Ectodermal cell (in vitro differentiated cells): ENCODE measurements at regions not wholly inside any gene's neighbourhood (a gene's known extent, or its start where the extent isn't known, plus 50 kb on each side); places are given as distances from the start of the nearest gene placed in this dataset.

ENCODE experiments used
- H3K27ac ChIP-seq: 2 replicates; pipeline ENCODE4 v1.7.0; 2013; ENCODE audit warnings: mild to moderate bottlenecking, low read depth, low read length; ENCODE audit not compliant: insufficient read depth, poor library complexity, severe bottlenecking
- H3K27me3 ChIP-seq: 2 replicates; pipeline ENCODE4 v1.7.0; 2013; ENCODE audit warnings: mild to moderate bottlenecking, low read length; ENCODE audit not compliant: insufficient read depth, control insufficient read depth, poor library complexity, severe bottlenecking
- H3K36me3 ChIP-seq: one replicate; pipeline ENCODE4 v1.7.0; 2013; ENCODE audit warnings: low read length; ENCODE audit not compliant: control insufficient read depth, insufficient read depth
- H3K4me1 ChIP-seq: one replicate; pipeline ENCODE4 v1.7.0; 2013; ENCODE audit warnings: low read length; ENCODE audit not compliant: control insufficient read depth, insufficient read depth
- H3K4me3 ChIP-seq: 2 replicates; pipeline ENCODE4 v1.7.0; 2013; ENCODE audit warnings: low read depth, low read length, control low read depth; ENCODE audit not compliant: insufficient read depth
- H3K9me3 ChIP-seq: 2 replicates; pipeline ENCODE4 v1.7.0; 2013; ENCODE audit warnings: mild to moderate bottlenecking, low read length, moderate library complexity; ENCODE audit not compliant: control insufficient read depth
- WGBS, 2 experiments: methylation state at CpG; one replicate each; pipeline ENCODE4 v1.1.7; 2013; ENCODE audit warnings: missing lambda C conversion rate in 2 of 2; 5-methylcytosine and 5-hydroxymethylcytosine counted together

- H3K4me1 ChIP-seq: peaks cover 18% of the 10 kb centered on the region
- no peaks in the 10 kb centered on the region for H3K36me3 ChIP-seq
- no peaks in the 10 kb centered on the region for H3K27me3 ChIP-seq
- no peak overlapping the region for H3K27ac ChIP-seq
- no peaks in the 10 kb centered on the region for H3K9me3 ChIP-seq
- H3K4me3 ChIP-seq: no peak overlapping the region
These were observed 93.1 kb upstream of the BCAR3 start for GRCh38 chr1:93774707-93775106.

DNA sequence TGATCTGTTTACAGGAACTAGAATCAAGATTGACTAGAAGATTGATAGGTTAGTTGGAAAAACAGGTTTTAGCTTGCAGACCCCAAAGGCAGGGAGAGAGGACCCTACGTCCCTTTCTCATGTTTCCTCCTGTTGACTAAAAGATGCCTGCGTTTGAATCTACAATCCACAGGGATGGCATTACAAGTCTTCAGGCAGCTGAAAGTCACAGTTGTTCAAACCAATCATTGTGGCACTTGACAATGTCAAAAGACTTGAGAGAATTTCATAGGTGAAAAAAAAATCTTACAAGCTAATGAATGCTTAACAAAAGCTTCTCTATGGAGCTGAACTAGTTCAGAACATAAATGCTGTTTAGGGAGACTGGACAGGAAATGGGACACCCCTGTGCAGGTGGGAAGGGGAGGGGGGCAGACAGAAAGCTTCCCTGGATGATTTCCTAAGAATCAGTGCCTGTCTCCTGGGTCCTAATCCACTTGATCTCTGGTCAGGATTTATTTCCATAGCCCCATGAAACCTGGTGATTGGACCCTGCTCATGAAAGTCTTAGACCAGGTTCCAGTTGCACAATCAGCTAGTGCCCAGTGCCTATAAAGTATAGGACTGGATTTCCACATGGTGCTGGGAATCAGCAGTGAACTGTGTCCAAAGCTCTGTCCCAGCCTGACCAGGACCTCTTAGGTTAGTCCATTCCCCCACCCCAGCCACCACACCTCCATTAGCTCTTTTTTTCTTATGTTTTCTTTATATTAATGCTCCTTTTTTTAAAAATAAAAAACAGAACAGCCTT lies 91.6 kb upstream of the BCAR3 start:
- no peaks in the 10 kb centered on the region for H3K9me3 ChIP-seq
- no peaks in the 10 kb centered on the region for H3K36me3 ChIP-seq
- H3K4me1 ChIP-seq: peaks cover 33% of the 10 kb centered on the region
- H3K4me3 ChIP-seq: no peak overlapping the region
- no peaks in the 10 kb centered on the region for H3K27me3 ChIP-seq
- WGBS, 2 experiments: 90 to 93% methylated on average over 2 of the region's 2 CpGs
- no peak overlapping the region for H3K27ac ChIP-seq

- 94% methylated on average over 2 of the region's 2 CpGs for WGBS, 2 experiments
- H3K36me3 ChIP-seq: no peaks in the 10 kb centered on the region
- H3K27me3 ChIP-seq: no peaks in the 10 kb centered on the region
- H3K9me3 ChIP-seq: no peaks in the 10 kb centered on the region
- peaks cover 41% of the 10 kb centered on the region for H3K4me1 ChIP-seq
- H3K27ac ChIP-seq: no peak overlapping the region
- no peak overlapping the region for H3K4me3 ChIP-seq
These were observed 90.2 kb upstream of the BCAR3 start for GRCh38 chr1:93771843-93772242.

GRCh38 chr1:93770640-93771039 lies 89.0 kb upstream of the BCAR3 start:
- H3K9me3 ChIP-seq: no peaks in the 10 kb centered on the region
- H3K27ac ChIP-seq: no peak overlapping the region
- H3K4me1 ChIP-seq: peaks cover 52% of the 10 kb centered on the region
- no peak overlapping the region for H3K4me3 ChIP-seq
- WGBS, 2 experiments: 87 to 93% methylated on average over 1 to 2 of the region's 2 CpGs
- H3K36me3 ChIP-seq: no peaks in the 10 kb centered on the region
- no peaks in the 10 kb centered on the region for H3K27me3 ChIP-seq

DNA sequence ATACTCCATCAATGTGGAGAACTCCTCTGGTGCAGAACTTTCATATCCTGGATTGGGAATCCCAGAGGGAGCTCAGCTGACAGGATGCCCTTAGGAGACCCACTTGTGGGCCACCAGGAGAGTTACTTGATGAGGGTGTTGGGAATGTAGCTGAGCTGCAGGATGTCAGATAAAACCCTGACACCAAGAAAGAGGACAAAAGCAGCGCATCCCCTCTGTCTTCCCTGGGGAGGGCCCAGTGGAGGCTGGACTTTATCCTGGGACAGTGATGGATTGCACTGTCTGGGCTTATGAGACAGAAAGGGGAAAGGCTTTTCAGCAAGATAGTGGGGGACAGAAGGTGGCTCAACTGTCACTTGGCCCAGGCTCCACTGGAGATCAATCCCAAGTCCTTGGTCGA lies 88.1 kb upstream of the BCAR3 start:
- no peak overlapping the region for H3K27ac ChIP-seq
- 83 to 88% methylated on average over 2 of the region's 2 CpGs for WGBS, 2 experiments

GRCh38 chr1:93768380-93768863 lies 86.8 kb upstream of the BCAR3 start:
- no peaks in the 10 kb centered on the region for H3K27me3 ChIP-seq
- H3K36me3 ChIP-seq: no peaks in the 10 kb centered on the region
- WGBS, 2 experiments: 76 to 82% methylated on average over 6 of the region's 6 CpGs
- H3K4me3 ChIP-seq: no peak overlapping the region
- no peaks in the 10 kb centered on the region for H3K9me3 ChIP-seq
- peaks cover 42% of the 10 kb centered on the region for H3K4me1 ChIP-seq
- H3K27ac ChIP-seq: no peak overlapping the region

More for the DNA sequence above, 88.1 kb upstream of the BCAR3 start:
- Histone ChIP-seq H3K27me3 (no peaks in the 10 kb centered on the region), H3K36me3 (no peaks in the 10 kb centered on the region), H3K9me3 (no peaks in the 10 kb centered on the region), H3K4me1 (peaks cover 44% of the 10 kb centered on the region), H3K4me3 (no peak overlapping the region)

DNA sequence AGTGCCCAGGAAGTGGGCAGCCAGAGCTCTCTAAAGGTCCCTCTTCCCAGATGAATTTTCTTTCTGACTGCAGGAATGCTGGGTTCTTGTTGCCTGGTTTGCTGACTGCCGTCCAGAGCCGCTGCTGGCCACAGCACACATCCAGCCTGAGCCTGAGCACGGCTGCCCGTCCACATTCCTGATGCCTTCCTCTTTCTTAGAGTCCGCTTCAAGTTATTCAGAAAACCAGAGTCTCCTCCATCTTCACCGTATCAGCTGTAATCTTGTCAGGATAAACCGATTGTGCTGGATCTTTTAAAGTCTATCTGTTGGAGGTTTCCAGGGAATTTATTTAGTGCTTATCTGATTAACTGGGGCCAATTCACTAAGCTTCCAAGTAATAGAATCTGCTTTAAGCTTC lies 84.8 kb upstream of the BCAR3 start:
- WGBS, 2 experiments: 80 to 89% methylated on average over 7 of the region's 7 CpGs
- H3K4me1 ChIP-seq: peaks cover 42% of the 10 kb centered on the region
- no peaks in the 10 kb centered on the region for H3K27me3 ChIP-seq
- no peaks in the 10 kb centered on the region for H3K9me3 ChIP-seq
- H3K36me3 ChIP-seq: no peaks in the 10 kb centered on the region
- H3K27ac ChIP-seq: peak overlapping the region; percentile 47
- no peak overlapping the region for H3K4me3 ChIP-seq

DNA sequence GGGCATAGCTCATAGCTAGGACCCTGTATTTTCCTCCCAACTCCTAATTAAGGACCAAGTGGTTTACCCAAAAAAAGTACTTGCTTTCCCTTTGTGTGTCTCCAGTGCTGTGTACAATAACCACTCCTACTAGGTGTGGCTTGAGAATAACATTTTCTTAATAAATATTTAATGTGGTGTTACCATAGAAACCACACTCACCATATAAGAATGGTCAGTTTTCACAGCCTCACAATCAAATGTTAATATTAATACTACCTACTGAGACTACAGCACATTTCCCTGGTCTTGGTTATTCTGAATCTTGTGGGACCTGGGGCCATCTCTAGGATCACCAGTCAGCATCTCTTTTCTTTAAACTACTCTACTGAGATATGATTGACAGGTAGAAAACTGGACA lies 83.5 kb upstream of the BCAR3 start:
- Histone ChIP-seq H3K4me1 (peaks cover 37% of the 10 kb centered on the region), H3K36me3 (no peaks in the 10 kb centered on the region), H3K4me3 (no peak overlapping the region), H3K27me3 (no peaks in the 10 kb centered on the region), H3K9me3 (no peaks in the 10 kb centered on the region), H3K27ac (no peak overlapping the region)

DNA sequence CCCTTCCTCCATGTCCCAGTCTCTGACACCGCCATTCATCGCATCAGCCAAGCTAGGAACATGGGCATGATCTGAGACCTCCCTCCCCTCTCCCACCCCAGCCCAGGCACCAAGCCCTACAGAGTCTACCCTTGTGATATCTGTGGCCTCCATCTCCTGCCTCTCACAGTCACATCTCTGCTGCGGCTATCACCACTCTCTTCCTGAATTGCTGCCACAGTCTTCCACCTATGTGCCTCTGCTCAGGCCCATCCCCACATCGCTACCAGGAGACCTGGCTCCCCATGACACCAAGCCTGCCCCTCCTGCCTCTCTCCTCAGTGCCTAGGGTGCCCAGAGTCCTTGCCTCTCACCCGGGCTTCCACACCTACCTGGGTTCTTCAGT lies 82.7 kb upstream of the BCAR3 start:
- Histone ChIP-seq H3K27ac (no peak overlapping the region), H3K36me3 (no peaks in the 10 kb centered on the region), H3K4me3 (no peak overlapping the region), H3K27me3 (no peaks in the 10 kb centered on the region), H3K4me1 (peaks cover 30% of the 10 kb centered on the region), H3K9me3 (no peaks in the 10 kb centered on the region)
- WGBS, 2 experiments: 95 to 96% methylated on average over 5 of the region's 5 CpGs

DNA sequence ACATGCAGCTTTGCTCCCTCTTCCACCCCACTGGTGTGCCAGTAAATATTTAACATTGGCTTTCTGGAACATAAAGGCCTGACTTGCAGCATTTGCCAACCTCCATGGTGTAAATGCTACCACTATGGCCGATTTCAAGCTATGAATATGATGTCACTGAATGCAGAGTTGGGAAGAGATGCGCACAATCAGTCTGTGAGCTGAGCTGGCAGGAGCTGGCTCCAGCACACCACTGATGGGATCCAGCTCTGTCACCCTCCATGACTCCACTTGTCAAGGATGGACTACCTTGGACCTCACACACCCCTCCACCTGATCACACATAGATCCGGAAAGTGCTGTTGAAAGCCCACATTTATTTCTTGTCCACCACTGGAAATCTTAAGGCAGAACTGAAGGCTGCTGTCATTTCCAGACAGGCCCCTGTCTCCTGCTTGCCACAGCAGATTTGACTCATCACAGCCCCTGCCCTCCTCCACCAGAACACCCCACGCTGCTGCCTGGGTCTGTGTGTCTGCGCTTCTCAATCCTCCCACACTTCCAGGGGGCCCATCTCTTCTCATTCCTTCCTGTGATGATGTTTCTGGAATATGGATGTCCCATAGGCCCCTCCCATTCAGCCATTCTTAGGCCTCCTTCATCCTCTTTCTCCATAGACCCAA lies 82.2 kb upstream of the BCAR3 start:
- Histone ChIP-seq H3K4me1 (peaks cover 25% of the 10 kb centered on the region), H3K9me3 (no peaks in the 10 kb centered on the region), H3K27ac (no peak overlapping the region), H3K4me3 (no peak overlapping the region), H3K27me3 (no peaks in the 10 kb centered on the region), H3K36me3 (no peaks in the 10 kb centered on the region)
- 92 to 97% methylated on average over 5 of the region's 5 CpGs for whole genome bisulfite sequencing, 2 experiments
